GM21390 (cell line): ENCODE measurements at regions not wholly inside any gene's neighbourhood (a gene's known extent, or its start where the extent isn't known, plus 50 kb on each side); places are given as distances from the start of the nearest gene placed in this dataset.
"Not testable (repeated sequence)": the region's sequence is repeated elsewhere in the genome, so short reads cannot be mapped to it uniquely, and the experiment has no call there.

Source experiments
- ATAC-seq: cut with Tn5 transposase; IDR thresholded peaks from one replicate; pipeline ENCODE4 v1.9.1; 2021; ENCODE audit not compliant: unreplicated experiment

DNA sequence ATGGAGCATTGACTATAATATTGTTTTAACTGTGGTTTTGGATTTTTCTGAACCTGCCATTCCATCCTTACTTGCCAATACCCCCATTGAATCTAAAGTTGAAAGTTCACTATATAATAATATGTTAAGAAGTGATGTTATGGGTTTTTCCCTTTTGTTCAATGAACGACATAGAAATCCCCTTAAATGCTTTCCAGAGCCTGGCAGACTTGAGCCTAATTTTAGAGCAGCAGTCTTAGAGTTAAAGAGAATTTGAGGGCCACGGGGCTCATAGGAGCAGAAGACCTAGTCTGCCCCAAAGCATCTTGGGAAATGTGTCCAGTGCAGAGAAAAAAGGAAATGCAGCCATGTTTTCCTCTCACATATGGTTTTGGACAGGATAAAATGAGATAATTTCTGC, 146.1 kb upstream of the SLC44A1 start:
- no peak for ATAC-seq

DNA sequence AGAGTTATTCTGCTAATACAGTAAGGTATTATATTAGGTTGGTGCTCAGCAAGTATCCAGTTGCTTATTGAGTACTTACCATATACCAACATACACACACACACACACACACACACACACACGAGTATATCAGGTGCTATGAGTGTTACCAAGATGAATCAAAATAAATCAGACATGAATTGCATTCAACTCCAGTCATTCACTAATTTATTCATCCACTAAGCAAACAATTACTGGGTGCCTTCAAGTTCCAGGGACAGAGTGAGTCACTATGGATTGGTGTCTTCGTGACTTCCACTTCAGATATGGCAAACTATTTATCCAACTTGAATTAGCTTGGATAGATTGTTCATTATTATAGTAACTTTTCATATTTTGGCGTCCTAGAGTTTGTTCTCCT, 140.7 kb upstream of the SLC44A1 start:
- ATAC-seq = no peak

DNA sequence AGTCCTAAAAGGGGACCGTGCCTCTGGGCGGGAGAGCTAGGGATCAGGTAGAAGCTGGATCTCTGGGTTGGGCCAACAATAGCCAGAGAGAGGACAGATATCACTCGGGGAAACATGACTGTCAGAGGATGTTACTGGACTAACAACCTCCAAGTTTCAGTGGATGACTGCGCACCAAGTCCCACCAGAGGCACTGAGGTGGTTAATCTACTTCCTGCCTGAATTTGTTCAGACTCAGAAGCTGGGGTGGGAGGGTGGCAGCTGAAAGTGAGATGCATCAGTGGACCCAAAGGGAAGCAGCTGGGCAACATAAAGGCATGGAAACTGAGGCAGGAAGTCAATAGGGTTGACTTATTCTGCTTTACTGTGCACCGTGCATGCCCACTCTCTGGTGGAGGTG, 130.1 kb upstream of the SLC44A1 start:
- ATAC-seq = no peak

DNA sequence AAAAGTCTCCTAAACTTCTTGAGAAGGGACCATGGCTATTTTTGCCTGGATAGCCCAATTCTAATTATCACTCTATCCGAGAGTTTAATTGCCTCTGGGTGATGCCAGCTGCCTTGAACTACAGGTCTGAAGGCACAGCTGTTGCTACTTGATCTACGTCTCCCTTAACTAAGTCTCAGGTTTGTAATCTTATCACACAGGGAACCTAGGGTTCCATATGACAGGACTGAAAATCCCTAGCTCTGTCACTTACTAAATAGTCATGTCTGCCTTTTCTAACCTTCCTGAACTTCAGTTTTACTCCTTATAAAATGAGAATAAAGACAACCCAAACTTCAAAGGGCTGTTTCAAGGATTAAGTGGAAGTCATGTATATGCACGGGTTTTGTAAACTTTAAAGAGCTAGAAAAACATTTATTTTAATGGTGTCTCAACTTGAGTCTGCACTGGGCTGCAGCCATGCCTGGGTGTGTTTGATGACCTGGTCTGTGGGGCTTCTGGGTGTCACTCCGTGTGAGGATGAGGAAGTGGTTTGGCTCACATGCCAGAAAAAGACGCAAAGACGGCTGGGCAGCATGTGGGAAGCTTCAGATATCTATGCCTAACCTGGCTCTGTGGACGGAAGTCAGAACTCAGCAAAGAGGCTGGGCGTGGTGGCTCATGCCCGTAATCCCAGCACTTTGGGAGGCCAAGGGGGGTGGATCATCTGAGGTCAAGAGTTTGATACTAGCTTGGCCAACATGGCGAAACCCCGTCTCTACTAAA, 129.3 kb upstream of the SLC44A1 start:
- peak; percentile 72 for ATAC-seq

DNA sequence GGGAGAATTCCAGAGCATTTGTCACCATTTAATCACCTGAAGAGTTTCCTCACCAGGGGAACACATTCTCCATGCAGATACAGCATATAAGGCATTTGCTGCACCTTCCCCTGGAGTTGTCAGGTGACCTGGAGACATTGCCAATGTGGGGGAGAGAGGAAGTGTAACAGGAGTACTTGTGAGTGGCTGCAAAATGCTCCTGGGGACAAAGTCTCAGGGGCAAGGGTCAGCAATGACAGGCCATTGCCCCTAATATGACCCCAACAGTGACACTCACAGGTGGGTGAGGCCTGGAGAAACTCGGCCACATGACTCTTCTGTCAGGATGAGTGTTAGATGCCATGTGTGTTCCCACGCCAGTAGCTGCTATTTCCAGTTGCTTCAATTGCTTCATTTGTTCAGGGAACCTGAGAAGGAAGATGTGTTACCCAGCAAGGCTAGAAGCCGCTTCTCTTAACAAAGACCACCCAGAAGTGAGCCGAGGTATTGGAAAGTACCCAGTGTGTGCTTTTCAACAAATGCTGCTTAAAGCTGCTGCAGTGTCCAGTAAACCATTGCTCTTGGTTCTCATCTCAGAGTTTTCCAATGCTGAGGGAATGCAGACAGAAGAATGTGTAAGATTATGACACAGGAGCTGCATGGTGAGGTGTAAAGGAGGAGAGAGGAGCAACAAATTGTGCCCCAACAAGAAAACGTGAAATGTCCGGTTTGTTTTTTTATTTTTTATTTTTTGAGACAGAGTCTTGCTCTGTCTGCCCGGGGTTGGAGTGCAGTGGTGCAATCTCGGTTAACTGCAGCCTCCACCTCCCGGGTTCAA, 128.2 kb upstream of the SLC44A1 start:
- no peak for ATAC-seq

DNA sequence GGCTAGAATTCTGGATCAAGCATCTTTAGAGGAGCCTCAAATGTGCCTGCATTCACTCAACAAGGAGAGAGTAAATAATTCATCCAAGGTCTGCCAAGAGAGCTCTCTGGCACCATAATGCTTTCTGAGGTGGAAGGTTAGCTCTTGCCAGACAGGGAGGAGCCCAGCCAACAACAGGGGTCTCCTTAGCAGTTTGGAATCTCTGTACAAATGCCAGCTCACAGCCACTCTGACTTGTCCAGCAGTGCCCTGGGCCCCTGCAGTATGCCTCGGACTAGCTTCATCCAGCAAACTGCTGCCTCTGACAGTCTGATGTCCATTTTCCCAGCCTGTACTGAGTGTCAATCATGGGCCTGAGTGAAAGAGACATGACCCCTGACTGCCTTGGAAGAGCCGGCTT, 127.2 kb upstream of the SLC44A1 start:
- no peak for ATAC-seq

DNA sequence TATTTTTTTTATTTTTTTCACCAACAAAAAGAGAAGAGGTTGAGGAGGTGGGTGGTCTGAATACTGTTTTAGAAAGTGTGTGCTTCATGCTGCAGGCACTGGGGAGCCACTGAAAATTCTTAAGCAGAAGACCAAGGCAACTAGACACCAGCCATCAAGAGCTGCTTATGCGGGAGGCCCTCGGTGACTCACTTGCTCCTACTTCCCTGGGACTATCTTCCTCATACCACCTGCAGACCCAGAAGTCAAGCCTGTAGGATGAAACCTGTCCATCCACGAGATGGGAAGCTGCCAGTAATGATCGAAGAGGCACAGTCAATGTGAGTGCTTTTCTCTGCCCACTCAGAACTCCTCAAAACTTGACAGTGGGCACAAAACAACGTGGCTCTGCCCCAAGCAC, 125.8 kb upstream of the SLC44A1 start:
- ATAC-seq = no peak

DNA sequence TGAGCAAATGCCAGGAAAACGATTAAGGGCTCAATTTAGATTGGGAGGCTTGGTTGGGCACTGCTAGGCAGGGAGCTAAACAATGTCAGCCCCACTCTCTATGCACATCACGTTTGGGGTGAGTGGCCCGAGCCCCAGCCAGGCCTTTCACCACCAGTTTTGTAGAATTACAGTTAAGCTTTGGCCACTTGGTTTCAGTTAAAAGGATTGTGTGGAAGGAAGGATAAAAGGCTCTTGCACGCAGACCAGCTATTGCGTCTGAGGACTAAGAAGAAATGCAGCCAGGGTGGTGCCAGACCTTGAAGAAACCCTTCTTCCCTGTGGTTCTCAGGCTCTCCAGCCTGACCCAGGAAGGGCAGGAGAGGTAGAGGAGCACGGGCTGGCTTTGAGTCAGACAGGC, 125.3 kb upstream of the SLC44A1 start:
- ATAC-seq = no peak

DNA sequence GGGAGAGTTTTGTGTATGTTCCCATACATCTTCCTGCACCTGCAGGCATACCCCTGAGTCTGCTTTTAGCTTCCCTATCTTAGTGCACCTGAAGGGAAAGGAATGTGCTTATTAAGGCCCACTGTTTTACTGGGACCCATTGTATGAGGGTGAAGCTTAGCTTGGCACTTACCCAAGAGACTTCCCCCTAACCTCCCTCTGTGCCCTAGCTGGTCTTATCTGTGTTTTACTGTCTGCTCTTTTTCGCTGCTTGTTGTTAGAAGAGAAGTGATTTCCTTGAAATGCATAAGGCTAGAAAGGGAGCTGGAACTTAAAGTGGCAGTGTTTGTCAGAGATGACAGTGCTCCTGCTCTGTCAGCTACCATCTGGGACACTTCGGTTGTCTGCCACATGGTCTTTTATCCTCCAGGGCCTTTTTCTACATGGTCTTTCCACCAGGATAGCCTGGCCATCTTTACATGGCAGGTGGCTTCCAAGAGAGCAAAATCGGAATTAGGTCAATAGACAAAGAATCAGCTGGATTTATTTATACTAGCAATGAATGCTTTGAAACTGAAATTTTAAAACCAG, 122.5 kb upstream of the SLC44A1 start:
- ATAC-seq = no peak

DNA sequence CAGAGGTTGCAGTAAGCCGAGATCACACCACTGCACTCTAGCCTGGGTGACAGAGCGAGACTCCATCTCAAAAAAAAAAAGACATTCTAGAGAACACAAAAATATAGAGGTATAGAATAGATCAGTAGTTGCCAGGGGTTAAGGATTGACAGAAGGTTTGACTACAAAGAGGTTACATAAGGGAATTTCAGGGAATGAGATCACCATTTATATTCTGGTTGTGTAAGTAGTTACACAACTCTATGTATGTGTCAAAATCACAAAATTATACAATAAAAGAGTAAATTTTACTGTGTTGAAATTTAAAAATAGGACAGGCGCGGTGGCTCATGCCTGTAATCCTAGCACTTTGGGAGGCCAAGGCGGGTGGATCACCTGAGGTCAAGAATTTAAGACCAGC, 119.9 kb upstream of the SLC44A1 start:
- not testable (repeated sequence) for ATAC-seq

DNA sequence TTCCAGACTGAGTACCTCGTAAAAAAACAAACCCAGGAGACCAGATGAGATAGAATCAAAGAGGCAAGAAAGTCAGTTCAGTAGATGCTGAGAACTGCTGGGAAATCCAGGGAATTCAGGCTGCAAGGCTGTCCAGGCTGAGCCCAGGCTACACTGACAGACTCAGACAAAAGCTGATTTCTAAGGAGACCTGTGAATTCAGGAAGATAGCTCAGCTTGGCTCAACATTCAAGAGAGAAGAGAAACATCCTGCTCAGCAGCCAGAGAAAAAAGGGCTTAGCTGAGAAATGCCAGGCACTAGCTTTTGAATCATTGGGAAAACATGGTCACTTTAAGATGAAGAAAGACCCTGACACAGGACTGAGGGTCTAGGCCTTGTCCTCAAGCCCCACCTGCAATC, 118.2 kb upstream of the SLC44A1 start:
- ATAC-seq = no peak

DNA sequence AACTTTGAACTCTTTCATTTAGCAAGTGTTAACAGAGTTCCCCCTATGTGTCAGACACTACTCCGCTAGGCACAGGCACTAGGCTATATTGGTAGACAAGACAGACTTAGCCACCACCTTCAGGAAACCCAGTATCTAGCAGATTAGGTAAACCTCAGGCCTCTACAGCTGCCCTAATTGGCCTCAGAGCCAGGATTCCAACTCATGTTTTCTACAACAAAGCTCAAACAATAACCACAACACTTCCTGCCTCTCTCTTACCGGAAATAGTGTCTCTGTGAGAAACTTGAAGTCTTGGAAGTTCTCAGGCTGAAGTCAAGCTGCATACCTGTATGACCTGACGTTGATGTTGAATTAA, 116.6 kb upstream of the SLC44A1 start:
- ATAC-seq = peak; percentile 98

DNA sequence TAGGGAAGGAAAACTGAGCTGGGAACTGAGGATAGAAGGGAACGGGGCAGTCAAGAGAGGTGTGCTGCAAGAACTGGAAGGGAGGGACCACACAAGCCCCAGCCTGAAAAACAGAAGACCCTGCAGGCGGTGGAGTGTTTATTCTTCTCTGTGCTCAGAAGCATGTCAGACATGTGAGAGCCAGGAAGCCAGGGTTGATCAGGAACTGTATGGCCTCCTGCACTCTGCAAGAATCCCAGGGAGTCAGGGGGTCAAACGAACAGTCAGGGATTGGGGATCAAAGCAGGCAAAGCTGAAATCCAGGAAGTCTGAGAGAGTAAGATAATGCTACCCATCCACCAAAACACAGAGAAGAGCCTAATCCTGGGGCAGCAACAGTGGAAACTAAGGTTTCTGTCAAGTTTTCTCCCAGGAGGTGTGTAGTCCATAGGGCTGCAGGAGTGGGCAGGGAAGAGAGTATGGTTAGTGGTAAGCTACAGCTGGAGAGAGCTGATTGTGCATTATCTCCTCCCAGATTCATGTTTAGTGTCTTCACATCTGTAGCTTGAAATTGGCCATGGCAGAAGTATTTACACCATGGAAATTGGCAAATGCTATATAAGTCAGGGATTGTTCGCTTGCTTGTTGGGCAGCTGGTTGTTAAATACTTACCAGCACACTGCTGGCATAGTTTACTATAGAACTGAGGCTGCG, 115.4 kb upstream of the SLC44A1 start:
- no peak for ATAC-seq

DNA sequence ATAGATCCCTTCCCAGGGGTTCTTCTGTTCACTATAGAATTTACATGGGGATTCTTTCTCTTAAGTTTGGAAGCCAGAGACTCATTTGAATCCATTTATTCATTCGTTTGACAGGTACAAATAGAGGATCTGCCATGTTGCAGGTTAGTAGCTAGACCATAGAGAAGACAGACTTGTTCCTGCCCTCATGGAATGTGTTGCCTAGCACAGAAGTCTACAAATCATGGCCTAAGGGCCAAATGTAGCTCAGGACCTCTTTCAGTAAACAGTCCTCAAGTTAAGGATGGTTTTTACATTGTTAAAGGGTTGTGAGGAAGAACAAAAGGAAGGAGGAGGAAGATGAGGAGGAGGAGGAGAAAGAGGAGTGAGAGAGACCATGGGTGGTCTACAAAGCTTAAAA, 114.7 kb upstream of the SLC44A1 start:
- ATAC-seq = no peak

DNA sequence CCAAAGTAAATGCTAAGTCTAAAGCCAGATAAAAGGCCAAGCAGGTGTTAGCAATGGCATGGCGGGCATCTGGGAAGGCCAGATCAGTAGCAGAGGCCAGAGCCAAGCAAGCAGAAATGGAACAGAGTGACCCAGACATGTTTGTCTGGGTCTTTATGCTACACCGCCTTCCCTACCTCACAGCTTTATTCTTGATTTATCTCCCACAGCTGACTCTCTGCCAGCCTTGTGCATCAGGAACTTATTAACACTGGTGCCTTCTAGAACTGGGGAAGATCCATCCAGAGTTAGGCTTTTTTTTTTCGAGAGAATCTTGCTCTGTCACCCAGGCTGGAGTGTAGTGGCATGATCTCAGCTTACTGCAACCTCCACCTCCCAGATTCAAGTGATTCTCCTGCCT, 112.5 kb upstream of the SLC44A1 start:
- no peak for ATAC-seq

DNA sequence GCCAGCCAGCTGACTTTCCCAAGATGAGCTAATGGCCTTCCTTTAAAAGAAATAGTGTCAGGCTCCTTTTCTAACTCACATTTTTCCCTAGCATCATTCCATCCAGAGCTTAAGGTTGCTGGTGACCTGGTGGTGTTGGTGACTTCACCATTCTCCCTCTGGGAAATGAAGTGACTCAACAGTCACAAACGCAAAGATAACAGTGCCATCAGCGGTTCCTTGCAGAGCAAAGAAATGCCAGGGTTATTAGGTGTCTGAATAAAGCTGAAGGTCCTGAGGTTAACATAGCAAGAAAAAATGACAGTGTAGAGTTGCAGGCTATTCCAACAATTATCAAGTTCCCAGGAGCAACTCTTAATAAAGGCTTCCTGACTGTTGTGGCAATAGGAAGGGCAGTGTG, 111.8 kb upstream of the SLC44A1 start:
- no peak for ATAC-seq

DNA sequence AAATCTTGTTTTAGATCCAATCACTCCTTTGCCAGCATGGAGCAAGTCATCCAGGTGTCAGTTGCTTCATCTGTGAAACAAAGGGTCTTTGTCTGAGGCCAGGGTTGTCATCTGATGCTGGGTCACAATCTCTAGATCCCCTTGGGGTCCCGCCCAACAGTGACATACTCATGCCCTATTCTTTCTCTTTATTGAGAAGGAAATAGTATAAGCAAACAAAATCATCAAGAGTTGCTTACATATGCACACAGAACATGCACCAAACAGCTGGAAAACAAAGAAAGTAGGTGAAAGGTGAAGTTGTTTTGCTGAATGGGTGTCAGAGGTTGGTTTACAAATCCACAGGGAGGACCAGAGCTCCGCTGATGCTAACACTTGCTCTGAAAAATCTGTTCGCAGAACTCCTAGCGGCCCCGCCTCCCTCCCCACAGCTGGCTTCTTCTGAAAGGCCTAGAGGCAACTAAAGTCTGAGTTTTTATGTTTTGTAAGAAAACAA, 106.1 kb upstream of the SLC44A1 start:
- no peak for ATAC-seq

DNA sequence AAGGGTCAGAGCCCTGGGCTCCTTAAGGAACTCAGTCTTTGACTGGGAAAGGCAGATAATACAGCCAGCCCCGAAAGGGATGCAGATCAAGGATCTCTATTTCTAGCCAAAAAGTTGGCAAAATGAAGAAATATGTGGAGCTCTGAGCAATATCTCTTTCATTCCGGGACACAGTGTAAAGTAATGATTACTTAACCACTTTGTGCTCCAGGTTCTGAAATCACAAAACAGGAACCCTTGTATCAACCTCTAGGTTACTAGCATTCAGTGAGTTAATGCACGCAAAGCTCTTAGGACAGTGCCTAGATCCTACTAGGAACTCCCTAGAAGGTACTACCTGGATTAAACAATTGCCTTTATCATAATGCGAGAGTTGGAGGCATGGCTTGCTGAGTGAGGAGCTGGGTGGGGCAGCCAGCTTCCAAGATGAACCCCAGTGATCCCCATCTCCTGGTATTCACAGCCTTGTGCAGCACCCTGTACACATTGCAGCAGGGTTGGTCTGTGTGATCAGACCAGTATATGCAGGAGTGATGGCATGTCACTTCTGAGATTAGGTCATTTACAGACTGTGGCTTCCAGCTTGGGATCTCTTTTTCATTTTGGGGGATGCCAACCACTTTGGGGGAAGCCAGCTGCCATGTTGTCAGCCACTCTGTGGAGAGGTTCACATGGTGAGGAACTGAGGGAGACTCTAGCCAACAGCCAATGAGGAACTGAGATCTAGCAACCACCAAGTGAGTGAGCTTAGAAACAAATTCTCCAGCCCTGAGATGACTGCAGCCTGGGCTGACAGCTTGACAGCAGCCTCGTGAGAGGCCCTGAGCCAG, 103.1 kb upstream of the SLC44A1 start:
- ATAC-seq = peak; percentile 83

DNA sequence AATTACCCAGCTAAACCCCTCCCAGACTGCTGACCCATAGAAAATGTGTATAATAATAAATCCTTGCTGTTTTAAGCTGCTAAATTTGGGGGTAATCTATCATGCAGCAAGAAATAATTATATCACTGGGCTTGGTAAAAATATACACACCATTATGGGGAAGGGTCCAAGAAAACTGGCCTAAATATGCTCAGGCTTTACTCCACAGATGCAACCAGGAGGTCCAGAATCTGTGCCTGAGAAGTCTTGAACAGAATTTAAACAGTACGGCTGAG, 102.5 kb upstream of the SLC44A1 start:
- ATAC-seq = no peak

DNA sequence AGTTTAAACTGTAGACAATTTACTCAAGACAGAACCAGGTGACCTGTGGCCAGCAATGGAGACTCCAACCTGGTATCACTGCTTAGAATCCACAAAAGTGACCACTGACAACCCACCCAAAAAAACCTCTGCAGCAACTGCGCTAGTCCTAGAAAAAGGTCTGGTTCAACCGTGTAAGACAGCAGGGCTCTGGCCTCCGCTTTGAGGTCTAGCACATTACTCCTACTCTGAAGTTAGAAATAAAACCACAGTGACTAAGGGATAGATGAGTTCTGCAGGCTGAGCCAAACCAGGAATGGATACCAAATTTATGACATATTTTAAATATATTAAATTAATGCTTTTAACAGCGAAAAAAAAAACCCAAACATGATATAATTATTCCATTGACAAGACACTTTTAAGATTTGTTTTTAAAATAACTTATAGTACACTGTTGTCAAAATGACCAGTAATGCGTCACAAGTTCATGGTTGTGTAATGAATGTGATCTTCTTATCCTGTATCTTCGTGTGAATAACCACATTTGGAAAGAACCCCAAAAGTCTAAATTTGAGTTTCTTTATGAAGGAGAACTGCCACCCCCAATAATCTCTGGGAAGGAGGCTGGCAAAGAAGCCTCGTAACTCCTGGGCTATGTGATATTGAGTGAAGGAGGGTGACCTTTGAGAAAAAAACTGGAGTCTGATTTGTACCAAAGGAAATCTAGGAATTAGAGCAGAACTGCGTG, 101.9 kb upstream of the SLC44A1 start:
- ATAC-seq = no peak
